MM.1S (cell line): ENCODE measurements at regions not wholly inside any gene's neighbourhood (a gene's known extent, or its start where the extent isn't known, plus 50 kb on each side); places are given as distances from the start of the nearest gene placed in this dataset.

Source experiments
- DNase-seq: peaks from one replicate; pipeline ENCODE4 v3.0.0-alpha.2; 2015
- H2AFZ ChIP-seq: fragments of 300-600 bp; sonication (generic); 2 replicates; pipeline ENCODE4 v1.6.0; 2016; ENCODE audit warnings: antibody characterized with exemption, low read length
- H3F3A ChIP-seq: fragments of 300-600 bp; sonication (generic); 2 replicates; pipeline ENCODE4 v1.6.1; 2016; ENCODE audit warnings: mild to moderate bottlenecking, antibody characterized with exemption, low read length, moderate library complexity, mixed read lengths; ENCODE audit not compliant: insufficient read depth
- H3K27ac ChIP-seq: fragments of 300-600 bp; sonication (generic); 2 replicates; pipeline ENCODE4 v1.5.1; 2016; ENCODE audit warnings: mild to moderate bottlenecking, low read length
- H3K27me3 ChIP-seq: fragments of 300-600 bp; sonication (generic); replicated peaks from 2 replicates; pipeline ENCODE4 v1.6.0; 2016; ENCODE audit warnings: low read length; ENCODE audit not compliant: insufficient read depth
- H3K36me3 ChIP-seq: fragments of 300-600 bp; sonication (generic); replicated peaks from 2 replicates; pipeline ENCODE4 v1.6.1; 2016; ENCODE audit warnings: mild to moderate bottlenecking, low read length, mixed read lengths; ENCODE audit not compliant: insufficient read depth
- H3K4me1 ChIP-seq: fragments of 300-600 bp; sonication (generic); 2 replicates; pipeline ENCODE4 v1.6.1; 2016; ENCODE audit warnings: low read length, mixed read lengths
- H3K4me2 ChIP-seq: fragments of 300-600 bp; sonication (generic); 2 replicates; pipeline ENCODE4 v1.6.0; 2016; ENCODE audit warnings: low read depth, low read length
- H3K4me3 ChIP-seq: fragments of 300-600 bp; sonication (generic); 2 replicates; pipeline ENCODE4 v1.5.1; 2016; ENCODE audit warnings: low read length, mixed read lengths
- H3K79me2 ChIP-seq: fragments of 300-600 bp; sonication (generic); 2 replicates; pipeline ENCODE4 v1.6.1; 2016; ENCODE audit warnings: mixed run types, low read length, mixed read lengths
- H3K9ac ChIP-seq: fragments of 300-600 bp; sonication (generic); 2 replicates; pipeline ENCODE4 v1.6.1; 2016; ENCODE audit warnings: low read length, mixed read lengths
- H3K9me2 ChIP-seq: fragments of 300-600 bp; sonication (generic); replicated peaks from 2 replicates; pipeline ENCODE4 v1.6.1; 2016; ENCODE audit warnings: mild to moderate bottlenecking, low read length, mixed read lengths; ENCODE audit not compliant: insufficient read depth
- H3K9me3 ChIP-seq: fragments of 300-600 bp; sonication (generic); replicated peaks from 2 replicates; pipeline ENCODE4 v1.6.1; 2016; ENCODE audit warnings: mild to moderate bottlenecking, low read length, mixed read lengths; ENCODE audit not compliant: insufficient read depth
- H4K20me1 ChIP-seq: fragments of 300-600 bp; sonication (generic); 2 replicates; pipeline ENCODE4 v1.6.1; 2016; ENCODE audit warnings: mild to moderate bottlenecking, low read length, moderate library complexity, mixed read lengths; ENCODE audit not compliant: insufficient read depth
- CTCF ChIP-seq: fragments of 300-600 bp; sonication (generic); IDR thresholded peaks from 2 replicates; pipeline ENCODE4 v1.5.1; 2016; ENCODE audit warnings: antibody characterized with exemption, low read length, mixed read lengths
- EZH2 ChIP-seq: fragments of 300-600 bp; sonication (generic); optimal IDR thresholded peaks from 2 replicates; pipeline ENCODE3; 2017; ENCODE audit warnings: low read depth, mild to moderate bottlenecking, antibody characterized with exemption, low read length, mixed read lengths
- EZH2phosphoT487 ChIP-seq: fragments of 300-600 bp; sonication (generic); IDR thresholded peaks from 2 replicates; pipeline ENCODE4 v1.6.1; 2018; ENCODE audit warnings: antibody characterized with exemption, low read length

DNA sequence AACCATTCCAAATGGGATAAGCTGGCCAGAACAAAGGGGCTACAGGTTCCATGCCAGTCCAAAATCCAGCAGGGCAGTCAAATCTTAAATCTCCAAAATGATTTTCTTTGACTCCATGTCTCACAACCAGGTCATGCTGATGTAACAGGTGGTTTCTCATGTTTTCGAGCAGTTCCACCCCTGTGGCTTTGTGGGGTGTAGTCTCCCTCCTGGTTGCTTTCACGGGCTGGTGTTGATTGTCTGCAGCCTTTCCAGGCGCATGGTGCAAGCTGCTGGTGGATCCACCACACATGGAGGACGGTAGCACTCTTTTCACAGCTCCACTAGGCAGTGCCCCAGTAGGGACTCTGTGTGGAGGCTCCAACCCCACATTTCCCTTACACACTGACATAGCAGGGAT, 425.5 kb upstream of the FTMT start:
- Histone ChIP-seq H3K4me3 (no peak overlapping the region), H3K27ac (no peak overlapping the region), H3K9ac (no peak overlapping the region), H3K4me2 (no peak overlapping the region), H3K36me3 (no peaks in the 10 kb centered on the region), H3K4me1 (no peaks in the 10 kb centered on the region), H3K9me3 (no peaks in the 10 kb centered on the region), H2AFZ (no peak overlapping the region), H3K27me3 (no peaks in the 10 kb centered on the region), H3F3A (no peaks in the 10 kb centered on the region), H3K79me2 (no peaks in the 10 kb centered on the region), H3K9me2 (no peaks in the 10 kb centered on the region), H4K20me1 (no peaks in the 10 kb centered on the region)
- no peak for DNase-seq
- TF ChIP-seq CTCF (no peak), EZH2phosphoT487 (no peak), EZH2 (no peak)

DNA sequence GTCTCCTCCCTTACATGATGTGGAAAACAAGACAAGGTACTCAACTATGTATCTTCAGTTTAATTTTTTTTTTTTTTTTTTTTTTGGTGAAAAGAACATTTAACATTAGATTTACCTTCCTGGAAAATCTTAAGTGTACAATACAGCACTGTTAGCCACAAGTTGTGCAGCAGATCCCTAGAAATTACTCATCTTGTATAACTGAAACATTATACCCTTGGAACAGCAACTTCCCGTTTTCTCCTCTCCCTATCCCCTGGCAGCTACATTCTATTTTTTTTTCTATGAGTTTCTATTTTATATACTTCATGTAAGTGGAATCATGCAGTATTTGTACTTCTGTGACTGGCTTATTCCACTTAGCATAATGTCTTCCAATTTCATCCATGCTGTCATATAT, 421.9 kb upstream of the FTMT start:
- Histone ChIP-seq H4K20me1 (no peaks in the 10 kb centered on the region), H3K27ac (no peak overlapping the region), H3K9me2 (no peaks in the 10 kb centered on the region), H3K4me1 (no peaks in the 10 kb centered on the region), H3F3A (no peaks in the 10 kb centered on the region), H2AFZ (no peak overlapping the region), H3K36me3 (no peaks in the 10 kb centered on the region), H3K9me3 (no peaks in the 10 kb centered on the region), H3K79me2 (no peaks in the 10 kb centered on the region), H3K4me3 (no peak overlapping the region), H3K9ac (no peak overlapping the region), H3K27me3 (no peaks in the 10 kb centered on the region), H3K4me2 (no peak overlapping the region)
- TF ChIP-seq CTCF = no peak
- no peak for TF ChIP-seq EZH2
- TF ChIP-seq EZH2phosphoT487 = no peak
- no peak for DNase-seq

DNA sequence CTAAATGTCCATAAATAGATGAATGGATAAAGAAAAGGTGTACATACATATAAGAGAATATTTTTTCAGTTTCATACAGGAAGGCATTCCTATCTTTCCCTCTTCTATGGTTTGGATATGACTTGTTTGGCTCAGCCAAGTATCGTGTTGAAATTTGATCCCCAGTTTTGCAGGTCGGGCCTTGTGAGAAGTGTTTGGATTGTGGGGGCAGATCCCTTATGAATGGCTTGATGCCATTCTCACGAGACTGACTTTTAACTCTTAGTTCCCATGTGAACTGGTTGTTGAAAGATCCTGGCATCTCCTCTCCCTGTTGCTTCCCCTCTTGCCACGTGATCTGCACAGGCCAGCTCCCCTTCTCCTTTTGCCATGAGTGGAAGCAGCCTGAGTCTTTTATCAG, 421.1 kb upstream of the FTMT start:
- H2AFZ ChIP-seq = no peak overlapping the region
- TF ChIP-seq CTCF = no peak
- TF ChIP-seq EZH2phosphoT487 = no peak
- no peak for TF ChIP-seq EZH2
- DNase-seq = no peak

DNA sequence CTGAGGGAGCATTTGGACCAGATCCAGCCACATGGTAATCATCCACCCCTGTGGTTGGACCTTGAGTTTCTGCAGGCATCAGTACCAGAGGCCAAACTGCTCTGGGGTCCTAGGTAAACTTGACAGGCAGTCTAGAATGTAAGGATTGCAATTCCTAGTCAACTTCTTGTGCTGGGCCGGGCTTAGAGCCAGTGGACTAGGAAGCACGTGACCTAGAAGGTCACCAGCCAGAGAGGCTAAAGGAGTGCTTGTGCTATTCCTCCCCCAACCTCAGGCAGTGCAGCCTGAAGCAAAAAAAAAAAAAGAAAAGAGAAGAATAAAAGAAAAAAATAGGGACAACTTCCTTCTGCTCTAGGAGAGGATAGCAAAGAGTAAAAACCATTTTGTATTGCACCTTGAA, 406.2 kb upstream of the FTMT start:
- no peak for DNase-seq
- H3K79me2 ChIP-seq = no peaks in the 10 kb centered on the region
- H3K27me3 ChIP-seq = no peaks in the 10 kb centered on the region
- TF ChIP-seq CTCF (no peak), EZH2 (no peak), EZH2phosphoT487 (no peak)
- H3K4me1 ChIP-seq = no peaks in the 10 kb centered on the region
- no peak overlapping the region for H3K4me3 ChIP-seq
- H2AFZ ChIP-seq = no peak overlapping the region
- H3K9me3 ChIP-seq = no peaks in the 10 kb centered on the region
- no peaks in the 10 kb centered on the region for H4K20me1 ChIP-seq
- H3K4me2 ChIP-seq = no peak overlapping the region
- no peaks in the 10 kb centered on the region for H3K9me2 ChIP-seq
- H3K36me3 ChIP-seq = no peaks in the 10 kb centered on the region
- H3F3A ChIP-seq = no peaks in the 10 kb centered on the region
- H3K9ac ChIP-seq = no peak overlapping the region
- no peak overlapping the region for H3K27ac ChIP-seq

More for the DNA sequence above, 421.1 kb upstream of the FTMT start:
- Histone ChIP-seq H4K20me1 (no peaks in the 10 kb centered on the region), H3K4me2 (no peak overlapping the region), H3K36me3 (no peaks in the 10 kb centered on the region), H3K27ac (no peak overlapping the region), H3K4me1 (no peaks in the 10 kb centered on the region), H3F3A (no peaks in the 10 kb centered on the region), H3K9me2 (no peaks in the 10 kb centered on the region), H3K79me2 (no peaks in the 10 kb centered on the region), H3K9me3 (no peaks in the 10 kb centered on the region), H3K27me3 (no peaks in the 10 kb centered on the region), H3K9ac (no peak overlapping the region), H3K4me3 (no peak overlapping the region)
